Hindlimb muscle (tissue), 1 donor: ENCODE measurements at regions not wholly inside any gene's neighbourhood (a gene's known extent, or its start where the extent isn't known, plus 50 kb on each side); places are given as distances from the start of the nearest gene placed in this dataset.
"Not testable (repeated sequence)": the region's sequence is repeated elsewhere in the genome, so short reads cannot be mapped to it uniquely, and the experiment has no call there.

Experiments
- DNase-seq: peaks from one replicate; pipeline ENCODE4 v3.0.0-alpha.2; 2013

DNA sequence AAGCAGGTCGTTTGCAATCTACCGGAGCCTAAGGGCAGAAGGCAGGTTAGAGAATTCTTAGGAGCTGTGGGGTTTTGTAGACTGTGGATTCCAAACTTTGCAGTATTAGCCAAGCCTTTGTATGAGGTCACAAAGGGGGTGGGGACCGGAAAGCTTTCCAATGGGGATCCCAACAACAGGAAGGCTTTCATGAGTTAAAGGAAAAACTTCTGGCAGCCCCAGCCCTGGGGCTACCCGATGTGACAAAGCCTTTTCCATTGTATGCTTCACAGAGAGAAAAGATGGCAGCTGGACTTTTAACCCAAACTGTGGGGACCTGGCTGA, 199.2 kb upstream of the PZP start:
- DNase-seq: not testable (repeated sequence)

DNA sequence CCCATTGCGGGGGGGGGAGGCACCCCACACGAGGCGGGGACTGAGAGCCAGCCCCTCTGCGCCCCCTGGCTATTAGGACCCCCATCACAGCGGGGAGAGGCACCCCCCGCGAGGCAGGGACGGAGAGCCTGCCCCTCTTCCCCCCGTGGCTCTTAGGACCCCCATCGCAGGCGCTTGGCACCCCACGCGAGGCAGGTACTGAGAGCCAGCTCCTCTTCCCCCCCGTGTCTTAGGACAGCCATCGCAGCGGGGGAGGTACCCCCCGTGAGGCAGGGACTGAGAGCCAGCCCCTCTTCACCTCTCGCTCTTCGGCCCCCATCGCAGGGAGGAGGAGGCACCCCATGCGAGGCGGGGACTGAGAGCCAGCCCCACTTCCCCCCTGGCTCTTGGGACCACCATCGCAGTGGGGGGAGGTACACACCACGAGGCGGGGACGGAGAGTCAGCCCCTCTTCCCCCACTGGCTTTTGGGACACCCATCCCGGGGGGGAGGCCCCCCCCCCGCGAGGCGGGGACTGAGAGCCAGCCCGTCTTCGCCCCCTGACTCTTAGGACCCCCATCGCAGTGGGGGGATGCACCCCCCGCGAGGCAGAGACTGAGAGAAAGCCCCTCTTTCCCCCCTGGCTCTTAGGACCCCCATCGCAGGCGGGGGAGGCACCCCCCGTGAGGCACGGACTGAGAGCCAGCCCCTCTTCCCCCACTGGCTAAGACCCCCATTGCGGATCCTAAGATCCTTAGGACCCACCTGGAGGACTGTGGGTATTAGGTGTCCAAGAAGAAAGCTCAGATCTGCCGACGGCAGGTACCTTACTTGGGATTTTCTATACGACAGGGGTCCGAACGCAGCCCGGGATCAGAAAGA, 198.6 kb upstream of the PZP start:
- DNase-seq: no peak

DNA sequence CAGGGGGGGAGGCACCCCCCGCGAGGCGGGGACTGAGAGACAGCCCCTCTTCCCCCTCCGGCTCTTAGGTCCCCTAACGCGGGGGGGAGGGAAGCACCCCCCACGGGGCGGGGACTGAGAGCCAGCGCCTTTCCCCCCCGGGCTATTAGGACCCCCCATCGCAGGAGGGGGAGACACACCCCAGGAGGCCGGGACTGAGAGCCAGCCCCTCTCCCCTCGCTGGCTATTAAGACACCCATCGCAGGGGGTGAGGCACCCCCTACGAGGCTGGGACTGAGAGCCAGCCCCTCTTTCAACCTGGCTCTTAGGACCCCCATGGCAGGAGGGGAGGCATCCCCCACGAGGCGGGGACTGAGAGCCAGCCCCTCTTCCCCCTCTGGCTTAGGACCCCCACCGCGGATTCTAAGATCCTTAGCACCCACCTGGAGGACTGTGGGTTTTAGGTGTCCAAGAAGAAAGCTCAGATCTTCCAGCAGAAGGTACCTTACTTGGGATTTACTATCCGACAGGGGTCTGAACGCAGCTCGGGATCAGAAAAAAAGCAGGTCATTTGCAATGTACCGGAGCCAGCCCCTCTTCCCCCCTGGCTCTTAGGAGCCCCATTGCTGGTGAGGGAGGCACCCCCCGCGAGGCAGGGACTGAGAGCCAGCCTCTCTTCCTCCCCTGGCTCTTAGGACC, 197.8 kb upstream of the PZP start:
- no peak for DNase-seq

DNA sequence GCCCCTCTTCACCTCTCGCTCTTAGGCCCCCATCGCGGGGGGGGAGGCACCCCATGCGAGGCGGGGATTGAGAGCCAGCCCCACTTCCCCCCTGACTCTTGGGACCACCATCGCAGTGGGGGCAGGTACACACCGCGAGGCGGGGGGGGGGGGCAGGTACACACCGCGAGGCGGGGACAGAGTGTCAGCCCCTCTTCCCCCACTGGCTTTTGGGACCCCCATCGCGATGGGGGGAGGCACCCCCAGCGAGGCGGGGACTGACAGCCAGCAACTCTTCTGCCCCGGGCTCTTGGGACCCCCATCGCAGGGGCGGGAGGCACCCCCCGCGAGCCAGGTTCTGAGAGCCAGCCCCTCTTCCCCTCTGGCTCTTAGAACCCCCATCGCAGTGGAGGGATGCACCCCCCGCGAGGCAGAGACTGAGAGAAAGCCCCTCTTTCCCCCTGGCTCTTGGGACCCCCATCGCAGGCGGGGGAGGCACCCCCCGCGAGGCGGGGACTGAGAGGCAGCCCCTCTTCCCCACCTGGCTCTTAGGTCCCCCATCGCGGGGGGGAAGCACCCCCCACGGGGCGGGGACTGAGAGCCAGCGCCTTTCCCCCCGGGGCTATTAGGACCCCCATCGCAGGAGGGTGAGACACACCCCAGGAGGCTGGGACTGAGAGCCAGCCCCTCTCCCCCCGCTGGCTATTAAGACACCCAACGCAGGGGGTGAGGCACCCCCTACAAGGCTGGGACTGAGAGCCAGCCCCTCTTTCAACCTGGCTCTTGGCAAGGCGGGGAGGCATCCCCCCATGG, 196.5 kb upstream of the PZP start:
- no peak for DNase-seq

DNA sequence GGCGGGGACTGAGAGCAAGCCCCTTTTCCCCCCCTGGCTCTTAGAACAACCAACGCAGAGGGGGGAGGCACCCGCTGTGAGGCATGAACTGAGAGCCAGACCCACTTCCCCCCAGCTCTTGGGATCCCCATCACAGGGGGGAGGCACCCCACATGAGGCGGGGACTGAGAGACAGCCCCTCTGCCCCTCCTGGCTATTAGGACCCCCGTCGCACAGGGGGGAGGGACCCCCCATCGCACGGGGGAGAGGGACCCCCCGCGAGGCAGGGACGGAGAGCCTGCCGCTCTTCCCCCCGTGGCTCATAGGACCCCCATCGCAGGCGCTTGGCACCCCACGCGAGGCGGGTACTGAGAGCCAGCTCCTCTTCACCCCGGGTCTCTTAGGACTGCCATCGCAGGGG, 195.8 kb upstream of the PZP start:
- DNase-seq: no peak

DNA sequence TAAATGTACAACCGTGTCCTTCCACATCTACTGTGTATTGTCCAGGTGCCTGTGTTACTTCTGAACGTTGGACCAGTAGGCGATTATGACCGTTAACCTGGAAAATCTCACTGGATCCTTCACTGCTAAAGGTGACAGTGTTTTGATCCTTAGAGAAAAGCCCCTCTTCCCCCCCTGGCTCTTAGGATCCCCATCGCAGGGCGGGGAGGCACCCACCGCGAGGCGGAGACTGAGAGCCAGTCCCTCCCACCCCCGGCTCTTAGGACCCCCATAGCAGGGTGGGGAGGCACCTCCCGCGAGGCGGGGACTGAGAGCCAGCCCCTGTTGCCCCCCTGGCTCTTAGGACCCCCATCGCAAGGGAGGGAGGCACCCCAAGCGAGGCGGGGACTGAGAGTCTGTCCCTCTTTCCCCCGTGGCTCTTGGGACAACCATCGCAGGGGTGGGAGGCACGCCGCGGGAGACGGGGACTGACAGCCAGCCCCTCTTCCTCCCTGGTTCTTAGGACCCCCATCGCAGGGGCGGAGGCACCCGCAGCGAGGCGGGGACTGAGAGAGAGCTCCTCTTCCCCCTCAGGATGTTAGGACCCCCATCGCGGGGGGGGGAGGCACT, 194.3 kb upstream of the PZP start:
- DNase-seq: not testable (repeated sequence)

DNA sequence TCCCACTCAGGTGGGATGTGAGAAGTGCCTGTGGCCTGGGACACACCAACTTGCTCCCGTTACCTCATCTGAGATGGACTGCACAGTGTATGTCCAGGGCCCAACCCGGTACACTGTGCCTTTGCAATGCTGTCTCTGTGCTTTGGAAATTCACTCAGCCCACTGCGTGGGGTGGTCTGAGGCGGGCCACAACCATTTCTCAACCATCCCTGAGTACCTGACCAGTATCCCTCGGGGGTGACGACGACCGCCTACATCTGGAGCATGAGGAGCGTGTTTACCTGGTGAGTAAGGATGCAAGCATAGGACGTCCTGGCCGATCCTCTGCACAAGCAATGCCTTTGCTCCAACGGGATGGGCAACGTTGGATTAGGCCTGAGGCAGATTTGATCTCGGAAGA, 188.2 kb upstream of the PZP start:
- DNase-seq: not testable (repeated sequence)

DNA sequence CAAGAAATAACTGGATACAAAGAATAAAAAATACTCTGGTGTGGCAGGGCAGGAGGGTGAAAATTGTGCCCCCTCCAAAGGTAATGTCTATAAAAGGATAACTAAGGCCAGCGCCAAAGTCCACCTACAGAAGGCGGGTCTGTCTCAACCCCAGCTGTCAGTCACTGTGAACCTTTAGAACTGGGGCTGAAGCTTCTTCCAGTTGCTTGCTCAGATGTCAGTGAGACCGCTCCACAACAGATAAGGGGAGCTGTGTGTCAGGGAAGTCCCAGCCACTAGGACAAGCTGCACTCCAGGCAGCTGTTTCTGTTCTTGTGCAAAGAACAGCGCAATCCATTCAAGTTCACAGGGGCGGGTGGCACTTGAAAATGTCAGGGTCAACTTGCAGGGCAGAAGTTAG, 187.0 kb upstream of the PZP start:
- not testable (repeated sequence) for DNase-seq

DNA sequence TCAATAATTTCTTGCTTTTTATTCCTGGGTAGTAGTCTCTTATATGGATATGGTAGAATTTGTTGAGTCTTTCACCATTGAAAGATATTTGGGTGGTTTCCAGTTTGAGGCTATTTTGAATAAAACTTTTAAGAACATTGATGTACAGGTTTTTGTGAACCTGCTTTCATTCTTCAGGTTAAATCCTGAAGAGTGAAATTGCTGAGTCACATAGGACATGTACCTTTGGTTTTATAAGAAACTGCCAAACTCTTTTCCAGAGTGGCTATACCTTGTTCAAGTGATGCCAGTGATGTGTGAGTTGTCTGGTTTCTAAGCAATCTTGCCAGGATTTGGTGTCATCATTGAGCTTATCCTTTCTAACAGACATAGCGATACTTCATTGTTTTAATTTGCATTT, 184.6 kb upstream of the PZP start:
- no peak for DNase-seq

DNA sequence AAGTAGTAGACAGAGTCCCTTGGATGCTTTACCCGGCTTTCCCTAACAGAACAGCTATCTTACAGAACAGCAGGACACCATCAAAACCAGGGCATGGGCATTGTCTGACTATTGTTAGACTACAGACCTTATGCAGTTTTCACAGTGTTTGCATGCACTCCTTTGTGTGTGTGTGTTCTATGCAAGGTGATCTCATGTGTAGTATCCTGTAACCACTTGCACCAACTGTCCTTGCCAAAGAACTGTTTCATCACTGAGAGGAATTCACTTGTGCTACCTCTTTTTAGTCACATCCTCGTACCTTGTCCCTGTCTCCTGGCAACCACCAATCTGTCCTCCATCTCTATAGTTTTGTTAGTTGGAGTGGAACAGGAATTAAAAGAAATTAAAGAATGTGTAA, 183.6 kb upstream of the PZP start:
- DNase-seq: no peak

DNA sequence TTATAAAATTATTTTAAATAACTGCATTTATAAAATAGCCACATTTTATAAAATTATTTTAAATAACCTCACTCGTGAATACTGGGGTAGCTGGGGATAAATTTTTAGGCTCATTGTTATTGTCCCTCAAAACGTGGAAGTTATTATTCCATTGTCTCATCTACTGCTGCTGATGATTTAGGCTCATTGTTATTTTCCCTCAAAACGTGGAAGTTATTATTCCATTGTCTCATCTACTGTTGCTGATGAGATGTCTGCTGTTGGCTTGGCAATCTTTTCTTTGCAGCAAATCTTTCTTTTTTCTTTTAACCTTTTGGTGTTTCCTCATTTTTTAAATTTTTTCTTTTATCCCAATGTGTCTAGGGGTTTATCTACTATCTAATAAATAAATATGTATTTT, 182.6 kb upstream of the PZP start:
- no peak for DNase-seq

DNA sequence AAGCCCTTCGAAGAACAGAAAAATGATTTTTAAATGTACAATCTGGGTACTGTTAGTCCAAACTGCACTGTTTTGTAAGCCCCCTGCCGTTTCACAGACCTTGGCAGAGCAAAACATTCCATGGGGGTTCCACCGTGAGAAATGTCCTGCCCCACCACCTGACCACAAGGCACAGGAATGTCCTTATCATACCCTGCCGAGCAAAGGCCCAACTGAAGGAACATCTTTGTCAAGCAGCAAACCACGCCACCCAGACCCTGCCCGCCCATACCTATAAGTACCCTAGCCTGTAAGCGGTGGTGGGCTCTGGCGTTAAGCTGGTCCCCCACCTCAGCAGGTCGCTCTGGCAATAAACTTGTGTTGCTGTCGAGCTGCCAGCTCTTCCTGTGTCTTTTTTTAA, 181.6 kb upstream of the PZP start:
- DNase-seq: no peak

DNA sequence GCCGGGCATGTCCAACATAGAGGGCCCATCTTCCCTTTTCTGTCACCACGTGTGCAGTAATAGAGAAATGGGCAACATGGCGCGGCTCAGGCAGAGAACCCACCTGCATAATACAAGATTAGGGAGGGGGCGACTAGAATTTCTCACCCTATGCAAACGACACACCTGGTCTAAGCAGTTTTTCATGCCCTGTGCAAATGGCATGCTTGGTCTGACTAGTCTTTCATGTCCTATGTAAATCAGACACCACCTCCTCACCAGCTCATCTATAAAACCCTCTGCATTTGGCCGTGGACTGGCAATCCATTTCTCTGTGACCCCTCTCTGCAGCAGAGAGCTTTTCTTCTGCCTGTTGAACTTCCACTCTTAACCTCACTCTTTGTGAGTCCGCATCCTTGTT, 180.2 kb upstream of the PZP start:
- DNase-seq: no peak

DNA sequence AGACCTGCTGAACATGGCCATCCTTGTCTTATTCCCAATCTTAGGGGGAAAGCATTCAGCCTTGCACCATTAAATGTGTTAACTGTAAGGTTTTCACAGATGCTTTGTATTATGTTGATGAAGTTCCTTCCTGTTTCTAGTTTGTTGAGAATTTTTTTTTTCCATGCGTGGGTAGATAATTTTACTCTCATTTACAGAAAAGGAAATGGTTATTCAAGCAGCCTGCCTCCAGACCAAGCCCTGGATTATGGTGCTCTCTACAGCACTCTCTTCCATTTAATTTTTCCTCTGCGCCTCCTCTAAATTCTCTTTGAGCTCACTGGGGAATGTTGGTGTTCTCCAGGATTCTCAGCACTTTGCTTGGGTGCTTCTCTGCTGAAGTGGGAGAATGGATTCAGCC, 179.3 kb upstream of the PZP start:
- DNase-seq: no peak

DNA sequence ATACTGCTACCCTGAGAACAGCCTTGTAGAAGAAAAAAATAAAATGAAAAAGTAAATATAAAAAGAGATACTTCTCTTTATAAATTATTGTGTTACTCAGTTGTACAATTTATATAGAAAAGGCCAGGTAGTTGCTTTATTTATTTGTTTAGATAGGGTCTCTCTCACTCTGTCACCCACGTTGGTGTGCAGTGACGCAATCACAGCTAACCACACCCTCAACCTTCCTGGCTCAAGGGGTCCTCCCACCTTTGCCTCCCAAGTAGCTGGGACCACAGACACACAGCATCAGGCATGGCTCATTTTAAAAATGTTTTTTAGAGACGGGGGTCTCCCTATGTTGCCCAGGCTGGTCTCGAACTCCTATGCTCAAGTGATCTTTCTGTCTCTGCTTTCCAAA, 175.4 kb upstream of the PZP start:
- DNase-seq: no peak

DNA sequence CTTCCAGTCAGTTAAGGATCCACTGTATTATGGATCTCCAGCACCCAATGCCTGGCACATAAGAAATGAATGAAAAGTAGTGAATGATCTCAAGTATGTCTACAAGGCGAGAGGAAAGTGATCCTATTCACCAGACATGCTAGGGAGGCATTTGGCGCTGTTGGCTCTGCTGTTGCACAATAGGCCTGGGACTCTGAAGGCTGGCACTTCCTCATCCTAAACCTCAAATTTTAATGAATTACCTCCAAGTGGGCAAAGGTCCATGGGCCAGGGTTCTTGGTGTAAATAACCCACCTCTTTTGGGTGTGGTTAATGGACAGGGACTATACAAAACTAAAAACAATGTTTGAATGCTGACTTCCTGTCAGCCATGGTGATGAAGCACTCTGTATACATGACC, 173.4 kb upstream of the PZP start:
- no peak for DNase-seq

DNA sequence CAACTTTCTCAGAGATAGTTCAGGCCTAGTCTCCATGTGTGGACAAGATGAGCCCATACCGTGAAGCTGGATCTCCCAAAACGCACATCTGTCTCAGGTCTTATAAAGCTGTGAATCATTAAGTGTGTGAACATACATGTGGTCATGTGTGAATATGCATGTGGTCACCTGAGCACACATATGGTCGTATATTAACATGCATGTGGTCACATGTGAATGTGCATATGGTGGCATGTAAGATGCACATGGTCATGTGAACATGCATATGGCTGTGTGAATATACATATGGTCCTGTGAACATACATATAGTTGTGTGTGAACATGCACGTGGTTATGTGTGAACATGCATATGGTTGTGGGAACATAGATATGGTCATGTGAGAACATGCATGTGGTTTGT, 172.5 kb upstream of the PZP start:
- no peak for DNase-seq

DNA sequence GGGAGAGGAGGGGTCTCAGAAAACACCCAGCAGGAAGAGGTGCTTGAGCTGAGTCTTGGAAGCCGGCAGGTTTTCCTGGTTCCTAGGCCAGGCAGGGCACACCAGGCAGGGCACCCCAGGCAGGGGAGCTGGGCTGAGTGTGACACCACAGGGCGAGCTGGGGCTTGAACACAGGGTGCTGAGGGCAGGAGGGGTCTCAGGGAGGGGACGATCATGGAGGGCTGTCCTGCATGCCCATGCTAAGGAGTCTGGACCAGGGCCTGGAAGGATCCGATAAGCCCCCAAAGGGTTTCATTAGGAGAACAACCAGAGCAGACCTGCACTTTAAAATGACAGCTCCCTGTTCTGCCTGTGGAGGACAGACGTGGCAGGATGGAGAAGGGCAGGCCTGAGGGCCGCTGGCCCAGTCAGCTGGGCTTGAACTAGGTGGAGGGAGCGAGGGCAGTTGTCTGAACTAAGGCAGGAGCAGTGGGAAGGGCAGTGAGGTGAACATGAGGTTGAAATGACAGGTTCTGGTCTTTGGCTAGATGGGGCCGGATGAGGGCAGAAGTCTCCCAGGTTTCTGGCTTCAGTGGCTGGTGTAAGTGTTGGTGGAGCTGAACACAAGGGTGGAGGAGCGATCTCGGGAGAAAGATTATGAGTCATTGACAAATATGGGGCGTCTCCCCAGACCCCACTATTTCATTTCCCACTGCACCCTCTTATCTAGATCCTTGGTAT, 171.0 kb upstream of the PZP start:
- no peak for DNase-seq

DNA sequence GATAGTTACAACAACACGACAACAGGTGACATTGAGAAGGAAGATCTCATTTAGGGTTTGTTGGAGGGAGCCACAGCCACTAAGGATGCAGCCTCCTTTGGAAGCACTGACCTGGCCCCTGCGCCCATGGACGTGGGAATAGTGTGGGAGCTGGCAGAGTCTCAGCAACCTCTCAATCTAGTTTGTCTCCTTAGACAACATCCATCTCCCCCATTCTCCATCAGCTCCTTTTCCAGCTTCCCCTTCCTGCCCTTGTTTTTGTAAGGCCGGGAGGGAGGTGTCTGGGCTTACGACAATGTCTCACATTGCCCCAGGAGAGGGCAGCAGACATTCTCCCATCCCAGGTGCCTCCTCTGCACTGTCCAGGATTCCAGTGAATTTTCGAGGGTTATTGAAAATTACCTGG, 170.2 kb upstream of the PZP start:
- no peak for DNase-seq

DNA sequence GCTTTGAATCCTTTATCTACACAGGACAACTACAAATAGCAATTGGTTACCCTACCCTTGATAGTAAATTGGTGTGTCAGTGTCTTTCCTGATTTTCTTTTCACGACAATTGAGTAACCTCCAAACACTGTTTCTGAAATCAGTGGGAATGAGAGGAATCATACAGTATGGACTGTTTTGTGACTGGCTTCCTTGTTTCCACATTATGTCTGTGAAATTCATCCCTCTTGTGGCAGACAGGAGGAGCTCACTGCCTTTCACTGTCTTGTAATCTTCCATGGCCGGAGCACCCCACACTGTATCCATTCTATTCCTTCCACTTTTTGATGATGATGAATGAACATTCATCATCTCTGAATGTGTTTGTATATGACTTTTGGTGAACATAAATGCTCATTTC, 164.0 kb upstream of the PZP start:
- DNase-seq: no peak

DNA sequence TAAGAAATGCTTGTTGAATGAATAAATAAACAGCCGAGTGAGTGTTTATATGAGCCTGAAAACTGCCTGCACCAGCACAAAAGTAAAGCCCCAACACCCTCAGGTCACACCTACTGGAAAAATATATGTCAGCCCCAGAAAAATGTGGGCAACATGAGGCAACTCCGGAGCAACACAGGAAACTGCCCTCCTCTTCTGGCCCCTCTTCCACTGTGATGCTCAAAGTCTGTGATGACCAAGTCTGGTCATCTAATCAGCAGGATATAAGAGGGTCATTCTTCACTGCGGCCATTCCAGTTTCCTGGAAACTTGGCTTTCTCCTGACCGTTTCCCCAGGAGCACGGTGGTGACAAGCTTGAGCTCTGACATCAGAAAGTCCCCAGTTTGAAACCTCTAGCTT, 159.6 kb upstream of the PZP start:
- DNase-seq: no peak

DNA sequence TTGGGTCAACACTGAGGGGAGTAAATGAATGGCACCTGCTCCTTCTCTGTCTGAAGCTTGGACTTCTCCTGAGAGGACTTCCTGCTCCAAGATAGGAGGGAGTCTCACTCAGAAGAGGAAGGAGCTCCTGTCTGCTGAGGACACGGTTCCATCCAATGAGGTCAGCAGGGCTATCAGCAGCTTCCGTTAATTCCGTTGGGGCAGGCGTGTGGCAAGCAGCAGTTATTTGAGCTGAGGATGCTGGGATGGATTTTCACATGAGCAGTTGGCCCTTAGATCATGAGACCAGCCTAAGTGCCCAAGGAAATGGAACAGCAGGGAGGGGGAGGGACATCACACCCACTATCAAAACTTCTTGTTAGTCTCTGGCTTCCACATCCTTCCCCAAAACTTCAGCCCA, 159.0 kb upstream of the PZP start:
- DNase-seq: no peak

DNA sequence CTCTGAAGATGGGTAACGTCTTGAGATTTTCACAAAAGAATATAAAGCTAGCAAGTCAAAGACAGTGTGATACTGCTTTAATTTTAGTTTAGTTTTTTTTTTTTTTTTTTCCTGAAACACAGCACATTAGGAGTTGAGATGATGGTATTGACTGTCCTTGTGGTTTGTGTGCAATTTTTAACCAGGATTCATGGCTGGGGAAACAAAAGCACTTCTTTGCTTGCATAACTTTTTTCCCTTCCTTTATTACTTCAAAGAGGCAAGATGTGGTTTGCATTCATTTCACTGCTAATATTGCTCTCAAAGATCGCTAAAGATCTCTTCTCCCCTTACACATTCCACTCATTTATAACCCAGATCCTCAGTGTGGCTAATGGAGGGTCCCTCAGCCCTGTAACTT, 157.1 kb upstream of the PZP start:
- DNase-seq: no peak
